HTR-8/SVneo (cell line): ENCODE measurements at regions not wholly inside any gene's neighbourhood (a gene's known extent, or its start where the extent isn't known, plus 50 kb on each side); places are given as distances from the start of the nearest gene placed in this dataset.
"Not testable (repeated sequence)": the region's sequence is repeated elsewhere in the genome, so short reads cannot be mapped to it uniquely, and the experiment has no call there.

Experiments
- DNase-seq: peaks from one replicate; pipeline ENCODE4 v3.0.0; 2011; ENCODE audit warnings: low spot score, mixed read lengths; ENCODE audit not compliant: insufficient read length
- FAIRE-seq: peaks from 2 replicates; lab custom pipeline; 2011; peaks lifted over from hg19 to GRCh38; lab: Jason Lieb, UNC

DNA sequence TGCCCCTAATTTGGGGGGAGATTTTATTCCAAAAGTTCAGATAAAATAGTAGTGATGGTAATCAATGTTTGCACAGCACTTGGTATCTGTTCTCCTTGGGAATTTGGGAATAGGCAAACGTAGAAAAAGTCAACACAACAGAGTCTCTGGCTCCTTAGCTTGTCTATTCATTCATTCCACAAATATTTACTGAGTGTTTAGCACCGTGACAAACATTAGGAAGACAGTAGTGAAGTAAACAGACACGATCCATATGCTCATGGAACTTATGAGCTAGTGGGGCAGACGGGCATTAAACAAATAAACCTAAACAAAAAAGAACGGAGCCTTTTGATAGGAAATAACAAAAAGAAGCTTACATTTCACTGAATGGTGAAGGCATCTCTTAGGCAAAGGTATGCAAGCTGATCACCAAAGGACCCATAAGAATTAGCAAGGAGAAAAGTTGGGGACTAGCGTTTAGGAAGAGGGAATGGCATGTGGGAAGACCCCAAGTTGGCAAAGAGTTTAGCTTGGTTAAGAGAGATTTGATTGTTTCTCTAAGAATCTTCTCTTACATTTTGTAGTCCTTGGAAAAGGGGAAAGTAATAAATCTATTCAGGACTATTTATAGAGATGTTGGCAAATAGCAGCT, 243.9 kb upstream of the NPY start:
- no peak for FAIRE-seq
- no peak for DNase-seq

DNA sequence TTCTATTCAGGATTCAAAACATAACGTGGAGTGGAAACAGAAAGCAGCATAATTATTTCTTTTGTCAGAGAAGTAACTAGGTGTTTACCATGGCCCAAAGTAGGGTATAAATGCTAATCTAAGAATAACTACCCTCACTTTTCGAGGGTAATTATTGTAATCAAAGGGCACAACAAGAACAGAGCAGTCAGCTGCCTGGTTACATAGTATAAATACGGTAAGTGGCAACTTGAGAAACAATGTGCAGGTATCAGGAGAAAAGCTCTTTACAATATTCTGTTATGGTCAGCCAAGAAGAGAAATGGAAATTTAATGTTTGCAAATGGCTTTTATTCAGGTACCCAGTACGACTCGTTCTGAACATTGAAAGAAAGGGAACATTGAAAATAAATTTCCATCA, 242.0 kb upstream of the NPY start:
- FAIRE-seq (no peak), DNase-seq (no peak)

GRCh38 chr7:24049296-24049695, 234.7 kb upstream of the NPY start:
- DNase-seq (no peak), FAIRE-seq (no peak)

GRCh38 chr7:24050991-24051560, 232.9 kb upstream of the NPY start:
- FAIRE-seq (no peak), DNase-seq (no peak)

DNA sequence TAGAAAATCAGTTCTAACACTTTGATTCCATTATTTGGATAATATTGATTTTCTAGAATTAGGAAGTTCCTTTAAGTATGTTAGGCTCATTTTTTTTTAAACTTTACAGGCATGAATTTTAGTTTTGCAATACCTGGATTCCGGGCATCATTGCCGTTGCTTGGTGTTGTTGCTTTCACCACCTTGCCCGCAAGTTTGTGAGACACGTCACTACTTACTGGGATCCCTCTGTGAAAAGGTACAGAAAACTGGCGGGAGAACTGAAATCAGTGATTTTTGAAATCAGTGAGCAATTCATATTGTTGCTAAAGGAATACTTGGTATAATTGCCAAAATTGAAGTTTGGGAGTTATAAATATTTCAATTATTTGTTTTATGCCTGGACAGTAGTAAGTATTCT, 232.3 kb upstream of the NPY start:
- no peak for FAIRE-seq
- no peak for DNase-seq

DNA sequence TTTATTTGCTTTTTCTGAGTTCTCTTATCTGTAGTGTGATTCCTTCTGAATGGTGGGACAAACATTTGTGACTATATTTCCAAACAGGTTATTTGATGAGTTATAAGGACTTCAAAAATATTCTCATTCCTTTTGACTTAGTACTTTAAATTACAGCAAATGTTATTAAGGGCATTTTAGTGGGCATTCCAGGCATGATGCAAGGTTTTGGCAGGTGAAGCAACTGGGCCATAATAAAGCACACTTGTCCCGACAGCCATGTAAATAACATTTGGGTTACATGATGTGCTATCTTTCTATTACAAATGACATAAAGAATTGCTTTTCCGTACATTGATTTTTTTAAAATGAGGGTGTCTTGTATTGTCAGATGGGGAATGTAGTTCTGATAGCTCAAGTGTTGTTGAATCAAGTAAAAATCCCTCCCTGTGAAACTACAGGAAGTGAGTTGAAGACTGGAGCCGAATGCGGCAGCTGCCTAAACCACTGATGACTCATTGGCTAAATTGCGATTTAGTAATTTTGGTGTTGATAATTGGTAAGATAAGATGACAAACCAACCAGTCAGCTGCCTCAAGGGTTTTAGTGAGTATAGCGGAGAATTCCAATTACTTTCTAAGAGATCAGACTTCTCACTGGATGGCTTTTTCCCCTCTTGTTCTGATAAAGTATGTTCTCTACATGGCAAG, 231.3 kb upstream of the NPY start:
- FAIRE-seq: no peak
- DNase-seq: peak; percentile 54

- DNase-seq (no peak), FAIRE-seq (no peak)
These were observed 229.8 kb upstream of the NPY start for GRCh38 chr7:24054236-24054635.

- DNase-seq (no peak), FAIRE-seq (no peak)
These were observed 226.7 kb upstream of the NPY start for GRCh38 chr7:24057243-24057642.

- DNase-seq (no peak), FAIRE-seq (no peak)
These were observed 225.0 kb upstream of the NPY start for GRCh38 chr7:24058953-24059352.

GRCh38 chr7:24059775-24060174, 224.2 kb upstream of the NPY start:
- DNase-seq: no peak
- no peak for FAIRE-seq

DNA sequence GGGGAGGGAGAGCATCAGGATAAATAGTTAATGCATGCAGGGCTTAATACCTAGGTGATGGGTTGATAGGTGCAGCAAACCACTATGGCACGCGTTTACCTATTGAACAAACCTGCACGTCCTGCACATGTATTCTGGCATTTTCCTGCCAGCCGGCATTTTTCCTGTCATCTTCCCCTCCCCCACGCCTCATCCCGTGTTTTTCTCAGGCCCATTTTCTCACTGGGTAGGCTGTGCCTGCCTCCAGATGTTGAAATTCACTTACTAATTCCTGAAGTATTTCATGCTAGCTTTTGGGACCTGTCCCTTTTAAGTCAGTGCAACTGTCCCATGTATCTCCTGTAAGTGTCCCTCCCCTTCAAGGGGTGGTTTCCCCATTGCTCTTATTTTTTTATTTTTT, 220.3 kb upstream of the NPY start:
- DNase-seq: no peak
- no peak for FAIRE-seq

DNA sequence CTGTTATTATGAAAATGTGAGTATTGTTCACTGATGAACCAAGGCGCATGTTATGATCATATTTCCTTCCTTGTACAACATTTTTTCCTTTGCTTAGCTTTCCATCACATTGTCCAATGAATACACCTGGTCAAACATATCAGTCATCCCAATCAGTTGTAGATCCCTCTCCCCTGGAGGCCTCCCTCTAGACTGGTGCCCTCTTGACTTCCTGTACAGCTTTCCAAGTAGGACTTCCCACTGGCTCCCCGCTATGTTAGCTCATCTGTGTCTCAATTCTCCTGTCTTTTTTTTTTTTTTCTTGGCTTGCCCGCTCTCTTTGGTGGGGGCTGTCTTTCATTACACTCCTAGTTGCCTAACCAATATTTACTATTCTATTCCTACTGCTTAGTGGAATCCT, 214.2 kb upstream of the NPY start:
- FAIRE-seq (no peak), DNase-seq (no peak)

DNA sequence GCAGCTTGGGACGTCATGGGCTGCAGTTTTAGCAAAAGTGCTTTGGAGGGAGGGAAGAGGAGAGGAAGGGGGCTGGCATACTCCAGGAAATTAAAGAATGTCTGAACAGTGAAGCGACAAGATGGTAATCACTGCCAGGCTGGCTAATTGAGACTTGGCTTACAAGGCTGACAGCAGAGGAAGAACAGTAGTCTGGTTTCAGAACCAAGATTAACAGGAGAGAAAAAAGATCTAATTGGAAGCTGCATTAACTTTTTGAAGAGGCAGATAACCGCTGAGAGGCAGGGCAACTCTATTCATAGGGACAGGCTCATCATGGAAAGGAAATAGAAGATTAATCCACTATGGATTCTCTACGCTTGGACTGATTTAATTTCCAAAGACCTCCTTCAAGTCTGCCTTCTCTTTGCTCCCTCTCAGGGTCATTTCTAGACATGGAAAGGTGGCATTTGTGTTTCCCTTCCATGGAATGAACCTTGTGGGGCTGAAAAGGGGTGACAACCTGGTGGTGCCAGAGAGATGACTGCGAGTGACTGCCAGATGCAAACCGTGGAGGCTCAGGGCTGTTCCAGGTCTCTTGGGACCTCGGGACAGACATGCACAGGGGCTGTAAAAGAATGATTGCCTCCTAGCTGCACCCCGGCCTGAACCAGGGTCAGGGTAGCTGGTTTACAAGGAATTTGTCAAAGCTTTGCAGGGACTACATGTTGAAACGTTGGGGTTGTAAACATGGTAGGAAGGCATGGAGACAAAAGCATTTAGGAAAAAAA, 210.2 kb upstream of the NPY start:
- FAIRE-seq (no peak), DNase-seq (no peak)

- no peak for FAIRE-seq
- peak; percentile 45 for DNase-seq
These were observed 208.6 kb upstream of the NPY start for GRCh38 chr7:24075426-24075810.

DNA sequence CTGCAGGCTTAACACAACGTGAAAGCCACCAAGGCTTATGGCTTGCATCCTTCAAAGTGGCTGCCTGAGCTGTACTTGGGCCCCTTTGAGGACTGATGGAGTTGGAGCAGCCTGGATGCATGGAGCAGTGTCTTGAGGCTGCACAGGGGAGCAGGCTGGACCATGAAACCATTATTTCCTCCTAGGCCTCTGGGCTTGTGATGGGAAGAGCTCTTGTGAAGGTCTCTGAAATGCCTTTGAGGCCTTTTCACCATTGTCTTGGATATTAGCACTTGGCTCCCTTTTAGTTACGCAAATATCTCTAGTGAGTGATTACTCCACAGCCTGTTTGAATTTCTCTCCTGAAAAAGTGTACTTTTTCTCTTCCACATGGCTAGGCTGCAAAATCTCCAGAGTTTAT, 201.2 kb upstream of the NPY start:
- DNase-seq: no peak
- FAIRE-seq: no peak

DNA sequence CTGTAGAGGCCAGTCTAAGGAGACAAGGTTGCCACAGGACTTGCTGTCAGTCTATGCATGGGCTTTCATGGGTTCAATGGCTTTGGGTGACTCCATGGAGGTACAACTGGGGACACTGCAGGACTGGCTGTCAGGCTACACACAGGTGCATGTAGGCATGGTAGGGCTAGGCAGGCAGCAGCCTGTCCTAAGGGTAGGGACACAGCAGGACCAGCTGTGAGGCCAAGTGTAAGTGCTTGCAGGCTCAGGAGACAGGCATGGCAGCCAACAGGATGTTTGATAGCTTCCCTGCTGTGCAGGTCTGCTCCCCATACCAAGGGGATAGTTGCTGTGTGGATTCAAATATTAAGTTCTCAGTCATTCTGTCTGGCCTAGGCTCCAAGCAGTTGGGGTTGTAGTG, 181.0 kb upstream of the NPY start:
- no peak for FAIRE-seq
- no peak for DNase-seq

GRCh38 chr7:24108906-24109376, 175.0 kb upstream of the NPY start:
- FAIRE-seq (no peak), DNase-seq (no peak)

GRCh38 chr7:24110056-24110455, 173.9 kb upstream of the NPY start:
- DNase-seq (no peak), FAIRE-seq (no peak)

GRCh38 chr7:24113506-24113905, 170.5 kb upstream of the NPY start:
- DNase-seq (no peak), FAIRE-seq (no peak)

DNA sequence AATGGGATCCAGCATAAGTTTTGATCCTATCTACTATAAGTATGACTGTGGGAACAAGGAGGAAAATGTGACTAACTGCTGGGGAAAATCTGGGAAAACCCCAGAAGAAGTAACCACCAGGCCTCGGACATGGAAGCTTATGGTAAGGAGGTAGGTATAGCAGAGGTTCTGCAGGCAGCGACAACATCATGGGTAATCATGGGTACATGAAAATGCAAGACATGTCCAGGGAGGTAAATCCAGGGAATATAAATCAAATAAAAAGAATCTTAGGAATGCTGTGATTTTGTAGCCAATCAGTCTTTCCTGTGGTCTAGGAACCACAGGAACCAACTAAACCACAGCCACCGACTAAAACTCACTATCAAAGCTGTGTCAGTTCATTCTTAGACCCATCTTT, 168.3 kb upstream of the NPY start:
- DNase-seq (no peak), FAIRE-seq (no peak)

DNA sequence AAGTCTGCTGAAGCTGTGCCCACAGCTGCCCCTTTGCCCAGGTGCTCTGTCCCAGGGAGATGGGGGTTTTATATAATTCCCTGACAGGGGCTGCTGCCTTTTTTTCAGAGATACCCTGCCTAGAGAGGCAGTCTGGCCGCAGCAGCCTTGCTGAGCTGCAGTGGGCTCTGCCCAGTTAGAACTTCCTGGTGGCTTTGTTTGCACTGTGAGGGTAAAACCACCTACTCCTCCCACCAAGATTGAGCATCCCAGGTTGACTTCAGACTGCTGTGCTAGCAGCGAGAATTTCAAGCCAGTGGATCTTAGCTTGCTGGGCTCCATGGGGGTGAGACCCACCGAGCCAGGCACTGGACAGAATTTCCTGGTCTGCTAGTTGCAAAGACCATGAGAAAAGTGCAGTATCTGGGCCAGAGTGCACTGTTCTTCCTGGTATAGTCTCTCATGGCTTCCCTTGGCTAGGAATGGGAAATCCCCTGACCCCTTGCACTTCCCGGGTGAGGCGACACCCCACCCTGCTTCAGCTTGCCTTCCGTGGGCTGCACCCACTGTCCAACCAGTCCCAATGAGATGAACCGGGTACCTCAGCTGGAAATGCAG, 166.0 kb upstream of the NPY start:
- not testable (repeated sequence) for FAIRE-seq, DNase-seq
